HG02763 (cell line): ENCODE measurements at regions not wholly inside any gene's neighbourhood (a gene's known extent, or its start where the extent isn't known, plus 50 kb on each side); places are given as distances from the start of the nearest gene placed in this dataset.

Experiments
- ATAC-seq: cut with Tn5 transposase; IDR thresholded peaks from one replicate; pipeline ENCODE4 v1.9.1; 2021; ENCODE audit warnings: mild to moderate bottlenecking, moderate library complexity; ENCODE audit not compliant: unreplicated experiment

DNA sequence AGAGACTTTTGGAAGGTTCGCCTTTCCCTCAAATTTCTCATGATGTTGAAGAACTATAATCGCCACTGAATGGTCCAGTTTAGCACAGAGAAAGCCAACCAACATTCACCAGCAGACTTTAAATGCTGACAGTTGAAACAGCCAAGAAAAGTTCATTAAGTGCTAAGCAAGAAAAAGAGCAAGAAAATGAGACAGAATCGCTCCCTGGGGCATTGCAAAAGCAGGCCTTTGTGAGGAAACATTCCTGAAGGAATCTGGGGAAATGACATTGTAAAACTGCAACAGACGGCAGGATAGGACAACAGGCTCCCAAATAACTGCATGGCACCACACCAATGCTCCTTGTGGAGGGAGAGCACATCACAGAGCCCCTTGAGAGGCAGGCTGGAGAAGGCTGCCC is 269.3 kb upstream of the ID2 start:
- ATAC-seq: no peak

DNA sequence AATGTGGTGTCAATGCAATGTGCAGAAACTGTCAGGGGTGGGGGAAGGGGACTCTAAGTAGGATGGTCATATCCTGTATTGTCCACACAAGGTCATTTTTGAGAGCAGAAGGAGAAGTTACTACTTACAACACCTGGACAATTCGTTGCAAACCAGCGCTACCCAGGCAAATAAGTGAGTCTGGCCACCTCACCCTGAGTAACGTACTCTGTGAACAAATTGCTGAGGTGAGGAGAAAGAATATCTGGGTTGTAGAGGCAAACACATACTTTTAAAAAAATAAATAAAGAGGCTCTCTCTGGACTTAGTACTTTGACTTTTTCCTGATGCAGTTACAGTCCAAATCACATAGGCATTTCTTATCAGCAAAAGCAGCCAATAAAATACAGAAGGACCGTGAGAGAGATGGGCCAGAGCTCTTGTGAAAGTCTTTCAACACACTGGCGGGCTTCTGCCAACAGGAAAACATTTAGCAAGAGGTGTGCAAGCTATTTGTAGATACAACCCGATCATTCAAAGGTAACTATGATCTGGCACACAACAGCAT is 268.2 kb upstream of the ID2 start:
- ATAC-seq: no peak

DNA sequence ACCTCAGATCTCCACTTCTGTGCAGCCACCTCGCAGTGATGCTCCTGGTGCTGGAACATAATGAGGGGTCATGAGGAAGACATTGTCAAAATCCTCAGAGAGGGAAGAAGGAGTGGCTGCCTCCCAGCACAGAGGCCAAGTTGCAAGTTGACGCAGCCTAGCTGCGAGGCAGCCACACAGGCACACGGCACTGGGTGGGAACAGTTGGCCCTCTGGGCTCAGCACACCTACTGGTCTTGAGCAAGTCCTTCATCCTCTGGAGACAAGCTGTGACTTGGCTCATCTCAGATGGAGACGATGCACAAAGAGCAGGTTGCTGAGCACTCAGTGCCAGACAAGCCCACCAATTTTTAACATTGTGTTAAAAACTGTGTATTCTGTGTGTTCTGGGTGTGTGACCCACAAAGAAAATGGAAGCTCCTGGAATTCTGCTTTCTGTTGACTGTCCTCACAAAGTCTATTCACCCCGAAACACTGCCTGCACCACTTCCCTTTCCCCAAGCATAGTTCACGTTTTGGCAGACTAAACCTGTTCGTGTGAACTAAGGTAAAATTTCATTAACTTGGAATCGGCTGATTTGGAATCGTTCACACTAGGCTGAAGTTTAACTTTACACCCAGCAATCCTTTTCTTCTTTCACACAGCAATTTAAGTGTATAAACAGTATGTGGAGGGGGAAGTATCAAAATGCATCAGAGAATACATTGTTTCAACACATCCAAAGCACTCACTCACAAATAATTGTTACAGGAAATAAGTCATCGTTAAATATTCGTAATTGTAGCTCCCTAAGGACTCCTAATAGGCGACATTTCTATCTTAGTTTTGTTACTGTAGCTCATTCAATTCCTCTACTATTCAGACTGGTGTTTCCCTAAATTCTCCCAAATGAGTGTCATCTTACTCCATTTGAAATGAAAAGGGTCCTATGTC is 266.6 kb upstream of the ID2 start:
- ATAC-seq: no peak

DNA sequence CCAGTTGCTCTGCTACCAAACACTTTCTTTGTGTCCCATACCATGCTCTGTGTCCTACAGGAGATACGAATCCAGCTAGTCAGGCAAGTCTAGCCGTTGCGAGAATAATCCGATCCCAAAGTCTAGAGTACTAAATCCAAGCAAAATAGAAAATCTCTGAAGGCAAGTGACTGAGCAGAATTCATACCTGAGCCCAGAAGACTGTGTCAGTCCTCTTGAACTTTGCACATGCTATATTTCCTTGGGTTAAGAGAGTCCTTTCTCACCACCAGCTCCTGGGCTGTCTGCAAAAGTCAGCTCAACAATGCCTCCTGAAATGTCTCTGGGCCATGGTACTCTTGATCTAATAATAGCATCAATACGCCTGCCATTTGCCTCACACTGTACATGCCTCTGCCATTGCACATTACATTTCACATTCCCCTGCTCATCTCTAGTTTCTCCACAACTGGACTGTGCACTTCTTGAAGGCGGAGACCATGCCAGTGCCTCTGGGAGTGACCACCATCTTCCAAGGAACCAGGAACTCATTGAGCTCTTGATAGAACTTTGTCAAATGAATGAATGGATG is 265.8 kb upstream of the ID2 start:
- no peak for ATAC-seq

DNA sequence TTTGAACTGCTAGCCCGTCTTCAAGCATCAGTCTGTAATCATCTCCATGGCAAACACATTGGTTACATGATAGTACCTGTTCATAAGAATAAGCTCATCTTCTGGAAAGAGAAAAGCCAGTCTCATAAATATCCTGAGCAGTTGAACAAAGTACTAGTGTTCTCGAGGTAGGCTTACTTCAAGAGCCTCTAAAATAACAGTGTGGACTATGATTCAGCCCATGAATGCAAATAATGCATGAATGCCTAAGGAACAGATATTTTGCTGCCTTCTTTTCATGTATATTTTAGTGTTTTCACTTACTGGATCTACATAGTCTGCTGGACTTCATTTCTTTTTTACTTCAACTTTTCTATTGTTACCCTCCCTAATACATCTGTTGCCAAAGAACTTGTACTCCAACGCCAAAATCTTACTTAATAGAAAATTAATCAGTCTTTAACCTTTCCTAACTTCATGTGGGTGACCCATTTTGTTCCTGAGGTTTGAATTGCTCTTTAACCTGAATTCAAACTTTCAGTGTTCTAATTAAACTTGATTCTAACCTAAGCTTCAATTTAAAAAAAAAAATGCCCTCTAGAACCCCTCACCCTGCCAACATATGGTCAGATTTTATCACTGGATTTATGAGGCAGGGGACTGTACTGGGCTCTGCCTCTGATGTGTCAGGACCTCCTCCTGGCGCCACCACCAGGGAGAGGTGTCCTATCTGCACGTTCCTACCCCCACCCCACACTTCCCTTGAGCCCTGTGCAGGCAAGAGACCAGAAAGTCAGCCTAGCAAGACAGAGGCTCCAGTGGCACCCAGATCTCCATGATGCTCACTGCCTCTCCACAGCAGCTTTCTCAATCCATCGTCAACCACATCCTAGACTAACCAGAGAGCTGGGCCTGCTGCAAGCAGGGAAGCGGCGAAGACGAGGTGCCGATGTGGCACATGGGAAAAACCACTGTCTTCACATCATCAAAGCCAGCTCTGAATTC is 264.7 kb upstream of the ID2 start:
- no peak for ATAC-seq

DNA sequence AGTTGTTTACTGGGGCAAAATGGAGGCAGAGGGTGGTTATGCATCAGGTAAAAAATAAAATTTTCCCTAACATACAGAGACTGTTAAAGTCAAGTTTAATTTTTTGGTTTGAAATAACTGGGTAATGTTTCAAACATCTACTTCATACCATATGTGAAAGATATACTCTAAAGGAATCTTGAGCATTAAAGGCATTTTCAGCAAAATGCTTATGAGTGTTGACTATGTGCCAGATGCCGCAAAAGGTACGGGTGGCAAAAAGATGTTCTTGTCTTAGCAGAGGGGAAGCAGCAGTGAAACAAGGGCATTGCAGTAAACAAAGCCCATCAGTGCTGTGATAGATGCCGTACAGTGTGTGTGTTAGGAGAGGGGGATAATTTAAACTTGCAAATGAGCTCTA is 263.1 kb upstream of the ID2 start:
- no peak for ATAC-seq

DNA sequence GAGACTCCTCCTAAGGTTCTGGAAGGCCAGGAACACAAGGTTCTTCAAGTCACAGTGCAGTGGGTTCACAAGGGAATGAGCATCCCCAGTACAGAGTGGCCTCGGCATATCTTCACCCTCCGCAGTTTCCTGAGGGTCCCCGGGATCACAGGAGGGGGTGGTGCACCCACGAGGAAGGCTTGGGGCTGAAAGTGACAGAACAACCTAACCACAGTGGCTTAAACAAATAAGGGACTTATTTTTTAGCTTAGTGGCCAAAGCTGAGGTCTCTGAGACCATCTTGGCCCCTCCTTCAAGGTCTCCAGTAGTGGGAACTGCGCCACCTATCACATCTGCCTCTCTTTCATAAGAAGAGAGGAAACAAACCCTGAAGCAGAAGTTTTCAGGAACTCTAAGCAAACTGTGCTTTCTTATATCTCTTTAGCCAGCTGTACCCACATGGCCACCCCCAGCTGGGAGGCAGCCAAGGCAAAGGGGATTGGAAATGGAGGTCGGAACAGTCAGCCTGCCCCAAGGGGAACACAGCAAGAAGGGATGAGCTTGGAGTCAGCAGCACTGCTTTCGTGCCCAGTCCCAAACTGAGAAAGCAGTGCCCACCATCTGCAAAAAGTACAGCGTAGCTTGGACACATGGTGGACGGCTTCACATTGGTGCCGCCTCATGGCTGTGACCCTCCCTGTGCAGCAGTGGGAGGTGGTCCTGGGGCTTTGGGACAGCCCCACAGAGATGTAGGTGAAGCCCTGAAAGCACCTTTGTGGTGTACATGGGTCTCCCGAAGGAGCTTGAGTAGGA is 260.0 kb upstream of the ID2 start:
- ATAC-seq: peak; percentile 83

DNA sequence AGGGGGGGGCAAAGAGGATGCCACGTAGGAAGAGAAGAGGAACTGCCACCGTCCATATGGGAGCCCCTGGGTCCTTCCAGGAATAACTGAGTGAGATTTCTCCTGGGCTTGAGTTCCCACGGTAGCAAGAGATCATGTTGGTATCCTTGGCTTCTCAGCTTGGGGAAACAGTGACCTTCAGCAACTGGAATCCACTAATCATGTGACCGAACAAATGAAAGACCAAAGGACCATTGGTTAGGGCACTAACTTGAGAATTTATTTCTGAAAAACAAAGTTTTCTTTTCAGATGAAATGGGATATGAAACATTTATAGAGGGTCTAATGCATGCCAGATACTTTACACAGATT is 259.4 kb upstream of the ID2 start:
- ATAC-seq: no peak

DNA sequence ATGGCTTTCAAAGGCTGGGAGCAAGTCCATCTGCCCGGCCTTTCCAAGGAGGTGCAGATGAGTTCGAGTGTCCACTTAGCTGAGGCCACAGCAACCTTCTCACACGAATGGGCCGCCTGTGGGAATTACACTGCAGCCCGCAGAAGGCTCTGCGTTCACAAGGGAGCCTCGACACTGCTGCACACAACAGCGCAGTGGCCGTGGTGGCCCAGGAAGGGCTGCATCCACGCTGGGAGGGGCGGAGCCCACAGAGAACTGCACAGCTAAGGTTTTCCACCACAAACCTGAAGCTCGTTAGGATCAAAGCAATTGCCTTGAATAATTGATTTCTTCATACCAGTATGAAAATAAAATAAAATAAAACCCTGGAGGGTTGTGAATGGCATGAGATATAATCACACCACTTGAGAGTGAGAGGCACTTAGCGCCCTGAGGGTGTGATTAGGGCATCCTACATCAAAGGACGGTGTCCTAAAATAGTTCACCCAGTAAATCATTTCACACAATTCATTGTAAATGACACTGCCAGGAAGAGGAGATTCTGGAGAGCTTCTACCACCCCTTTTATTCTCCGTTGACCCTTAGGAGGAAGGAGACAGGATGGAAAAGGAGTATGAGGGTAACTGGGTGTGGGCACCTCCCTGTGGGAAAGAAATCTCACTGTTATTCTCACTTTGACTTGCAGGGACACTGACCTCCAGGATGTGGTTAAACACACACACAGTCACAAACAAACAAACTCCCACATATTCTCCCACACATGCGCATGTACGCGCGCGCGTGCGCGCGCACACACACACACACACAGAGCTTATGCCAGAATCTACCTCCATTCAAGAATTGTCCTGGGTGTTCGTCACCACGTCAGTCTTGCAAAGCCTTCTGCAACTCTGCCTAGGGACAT is 256.6 kb upstream of the ID2 start:
- ATAC-seq: no peak

DNA sequence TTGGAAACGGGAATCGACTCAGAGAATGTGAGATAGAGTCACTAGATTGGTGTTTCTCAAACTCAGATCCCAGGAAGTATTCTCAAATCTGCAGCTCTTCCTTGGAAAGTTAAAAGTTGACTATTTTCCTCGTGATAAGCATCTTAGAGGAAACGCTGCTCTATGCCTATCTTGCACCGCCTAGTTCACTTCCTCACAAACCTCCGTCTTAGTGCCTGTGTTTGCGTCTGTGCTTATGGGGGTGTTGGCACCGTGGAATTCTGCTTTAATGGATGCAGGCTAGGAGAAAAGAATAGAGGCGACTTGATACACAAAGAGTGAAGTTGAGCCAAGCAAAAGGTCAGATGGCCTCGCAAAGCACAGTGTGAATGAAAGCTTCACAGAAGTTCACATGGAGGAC is 255.3 kb upstream of the ID2 start:
- no peak for ATAC-seq

DNA sequence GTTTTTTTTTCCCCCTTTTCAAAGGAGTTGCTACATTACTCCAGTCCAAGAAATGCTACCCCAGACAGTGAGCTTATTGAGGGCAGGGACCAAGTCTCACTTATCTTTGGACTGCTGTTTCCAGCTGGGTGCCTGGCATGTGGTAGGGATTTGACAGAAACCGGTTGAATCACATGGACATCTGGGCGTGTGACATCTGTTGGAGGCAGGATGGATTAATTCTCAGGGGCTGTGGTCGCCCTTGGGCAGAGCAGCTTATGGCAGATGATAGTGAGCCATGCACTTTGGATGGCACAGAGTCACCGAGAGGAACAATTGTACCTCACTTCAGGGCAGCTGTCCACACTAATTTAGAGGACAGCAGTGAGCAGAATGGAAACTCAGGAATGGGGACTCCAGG is 254.6 kb upstream of the ID2 start:
- ATAC-seq: no peak

DNA sequence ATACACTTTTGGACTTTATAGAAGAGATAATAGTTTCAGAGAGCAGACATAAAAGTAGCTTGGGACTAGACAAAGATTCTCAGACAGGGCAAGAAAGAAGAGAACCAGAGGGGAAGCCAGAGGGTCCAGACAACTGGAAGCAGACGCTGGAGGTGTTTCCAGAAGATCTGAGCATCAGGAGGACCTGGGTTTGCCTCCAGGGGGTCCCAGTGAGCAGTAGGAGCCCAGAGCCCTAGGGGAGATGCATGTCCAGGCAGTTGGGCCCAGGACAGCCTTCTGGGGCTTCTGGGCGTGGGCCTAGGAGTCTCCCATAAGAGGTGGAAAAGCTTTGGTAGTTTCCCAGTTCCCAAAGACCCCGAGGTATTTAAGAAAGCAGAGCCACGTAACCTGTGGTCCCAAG is 251.2 kb upstream of the ID2 start:
- ATAC-seq: no peak

DNA sequence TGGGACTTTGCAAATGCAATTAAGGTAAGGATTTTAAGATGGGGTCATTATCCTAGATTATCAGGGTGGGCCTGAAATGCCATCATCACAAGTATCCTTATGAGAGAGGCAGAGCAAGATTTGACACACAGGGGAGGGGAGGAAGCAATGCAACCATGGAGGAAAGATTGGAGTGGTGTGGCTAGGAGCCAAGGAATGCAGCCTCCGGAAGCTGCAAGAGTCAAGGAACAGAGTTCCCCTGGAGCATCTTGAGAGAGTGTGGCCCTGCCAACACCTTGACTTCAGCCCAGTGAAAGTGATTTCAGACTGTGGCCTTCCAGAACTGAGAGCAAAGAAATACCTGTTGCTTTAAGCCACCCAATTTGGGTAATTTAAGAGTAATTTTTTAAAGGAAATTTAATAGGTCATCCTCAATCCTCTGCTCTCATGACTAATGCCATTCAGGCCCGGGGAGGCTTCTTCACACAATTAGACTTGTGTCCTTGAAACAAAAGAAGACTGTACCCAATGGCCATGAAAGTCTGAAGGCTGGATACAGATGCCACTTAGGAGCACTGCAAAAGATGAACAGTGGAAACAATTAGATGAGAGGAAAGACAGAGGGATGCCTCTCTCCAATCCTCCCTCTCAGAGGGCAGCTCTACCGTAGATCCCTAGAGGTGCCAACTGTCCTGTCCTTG is 250.3 kb upstream of the ID2 start:
- no peak for ATAC-seq

DNA sequence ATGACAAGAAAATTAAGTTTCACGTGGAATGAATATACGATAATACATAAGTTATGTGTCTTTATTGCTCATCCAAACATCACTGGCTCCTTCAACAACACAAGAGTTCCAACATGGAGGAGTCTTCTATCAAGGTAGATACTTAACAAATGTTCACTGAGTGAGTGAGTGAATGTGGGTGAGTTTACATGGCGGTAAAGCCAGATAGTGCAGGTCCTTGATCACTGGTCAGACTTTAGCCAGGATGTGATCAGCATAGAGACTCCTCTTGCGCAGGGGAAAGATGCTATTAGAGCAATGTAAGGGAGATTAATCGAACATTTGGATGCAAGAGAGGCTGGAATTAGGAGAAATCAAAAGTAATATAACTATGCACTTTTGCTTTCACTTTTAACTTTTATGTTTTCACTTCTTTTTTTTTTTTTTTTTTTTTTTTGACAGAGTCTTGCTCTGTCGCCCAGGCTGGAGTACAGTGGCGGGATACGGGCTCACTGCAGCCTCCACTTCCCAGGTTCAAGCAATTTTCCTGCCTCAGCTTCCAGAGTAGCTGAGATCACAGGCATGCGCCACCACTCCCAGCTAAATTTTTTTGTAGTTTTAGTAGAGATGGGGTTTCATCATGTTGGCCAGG is 249.0 kb upstream of the ID2 start:
- no peak for ATAC-seq

DNA sequence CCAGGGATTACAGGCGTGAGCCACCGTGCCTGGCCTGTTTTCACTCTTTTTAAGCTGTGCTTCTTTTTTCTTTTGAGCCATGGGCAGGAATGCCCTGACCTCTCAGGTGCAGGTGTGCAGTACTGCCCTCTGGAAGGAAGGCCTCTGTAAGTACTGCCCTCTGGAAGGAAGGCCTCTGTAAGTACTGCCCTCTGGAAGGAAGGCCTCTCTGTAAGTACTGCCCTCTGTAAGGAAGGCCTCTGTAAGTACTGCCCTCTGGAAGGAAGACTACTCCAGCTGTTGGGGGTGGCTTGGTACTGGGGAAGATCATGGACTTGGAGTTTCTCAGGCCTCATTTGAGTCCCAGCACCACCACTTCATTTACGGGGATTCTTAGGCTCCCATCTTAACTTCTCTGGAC is 248.5 kb upstream of the ID2 start:
- no peak for ATAC-seq

DNA sequence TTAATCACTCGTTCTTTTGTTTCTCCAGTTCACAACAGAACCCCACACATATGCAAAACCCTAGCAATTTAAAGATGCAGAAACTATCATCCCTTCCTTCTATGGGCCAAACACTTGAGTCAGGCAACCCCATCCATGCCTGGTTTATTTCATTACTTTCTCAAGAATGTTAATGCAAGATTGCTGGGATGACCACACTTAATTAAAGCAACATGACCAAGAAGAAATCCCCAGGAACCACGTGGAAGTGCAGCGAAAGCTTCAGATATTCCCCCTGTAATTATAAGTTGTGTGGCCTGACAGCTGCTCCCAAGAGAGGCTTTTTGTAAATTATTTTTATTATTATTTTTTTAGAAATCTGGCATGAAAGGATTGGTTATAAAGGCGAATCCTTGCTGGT is 246.2 kb upstream of the ID2 start:
- ATAC-seq: no peak

DNA sequence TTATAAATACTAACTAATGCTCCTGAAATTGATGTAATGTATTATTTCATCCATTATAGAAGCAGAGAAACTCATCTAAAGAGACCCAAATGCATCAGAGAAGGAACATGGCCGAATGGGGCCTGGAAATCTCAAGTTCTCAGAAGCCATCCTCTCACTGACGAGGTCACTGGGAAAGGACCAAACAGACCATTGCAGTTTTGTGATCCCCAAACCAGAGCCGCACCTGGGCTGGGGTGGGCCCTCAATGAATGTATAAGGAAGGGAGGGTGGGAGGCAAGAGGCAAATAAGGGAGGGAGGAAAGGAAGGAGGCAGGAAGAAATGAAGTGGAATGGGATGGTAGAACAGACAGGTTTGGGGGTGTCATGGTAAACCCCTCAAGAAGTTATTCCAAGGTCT is 245.3 kb upstream of the ID2 start:
- ATAC-seq: no peak

DNA sequence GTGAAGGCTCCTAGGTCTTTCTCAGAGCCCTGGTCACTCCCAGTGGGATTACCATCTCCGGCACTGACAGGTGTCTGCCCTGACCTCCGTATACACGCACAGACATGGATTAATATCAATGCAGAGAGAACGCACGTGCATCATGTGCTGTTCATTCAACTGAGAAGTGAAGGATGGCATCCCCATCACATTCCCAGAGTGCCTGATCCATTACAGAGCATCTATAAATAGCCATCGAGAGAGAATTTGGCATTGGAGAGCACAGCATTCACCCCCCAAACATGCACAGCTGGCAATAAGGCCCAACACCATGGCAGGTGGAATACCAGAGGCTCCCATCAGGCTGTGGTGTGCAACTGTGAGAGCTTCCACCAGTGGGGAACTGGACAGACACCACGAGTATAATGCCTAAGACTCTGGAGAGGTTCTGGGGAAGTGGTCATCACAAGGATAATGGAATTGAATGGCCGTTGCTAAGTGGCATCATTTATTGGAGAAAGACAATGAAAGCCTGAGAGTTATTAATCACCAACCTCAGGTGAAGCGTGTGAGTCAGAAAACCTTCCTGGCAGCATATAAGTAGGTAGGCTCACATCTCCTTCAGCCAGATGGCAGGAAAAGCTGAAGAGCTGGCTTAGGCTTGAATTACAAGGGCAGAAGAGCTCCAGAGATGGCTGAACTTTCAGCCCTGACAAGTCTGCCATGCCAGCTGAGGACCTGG is 244.5 kb upstream of the ID2 start:
- ATAC-seq: no peak
